Uterus (tissue), 3 donors: ENCODE measurements at regions not wholly inside any gene's neighbourhood (a gene's known extent, or its start where the extent isn't known, plus 50 kb on each side); places are given as distances from the start of the nearest gene placed in this dataset.

Source experiments
- DNase-seq, 2 donors: peaks; one replicate each; pipeline ENCODE4 v3.0.0-alpha.2; 2019 to 2020
- H3K27ac ChIP-seq, 2 donors: fragments of 200-600 bp; sonication (generic); 1 replicate in 1 of 2; 2 replicates in 1 of 2; pipeline ENCODE4 v1.5.1; 2016 to 2018
- H3K27me3 ChIP-seq, 2 donors: fragments of 200-600 bp; sonication (generic); one replicate each; pipeline ENCODE4 v1.5.1; 2018 to 2019; ENCODE audit warnings: control low read depth in 1 of 2
- H3K36me3 ChIP-seq, 2 donors: fragments of 200-600 bp; sonication (generic); one replicate each; pipeline ENCODE4 v1.5.1; 2019; ENCODE audit warnings: control low read depth in 1 of 2
- H3K4me1 ChIP-seq, 2 donors: fragments of 200-600 bp; sonication (generic); one replicate each; pipeline ENCODE4 v1.5.1; 2018 to 2019; ENCODE audit warnings: control low read depth in 1 of 2
- H3K4me3 ChIP-seq, 2 donors: fragments of 200-600 bp; sonication (generic); 1 replicate in 1 of 2; 2 replicates in 1 of 2; pipeline ENCODE4 v1.5.1; 2018 to 2019; ENCODE audit warnings: mild to moderate bottlenecking in 1 of 2
- H3K9me3 ChIP-seq, 2 donors: fragments of 200-600 bp; sonication (generic); one replicate each; pipeline ENCODE4 v1.5.1; 2019; ENCODE audit warnings: control low read depth in 1 of 2
- POLR2A ChIP-seq, 2 donors: fragments of 450-650 bp; IDR thresholded peaks; one replicate each; pipeline ENCODE4 v1.6.1; 2016; ENCODE audit warnings: antibody characterized with exemption in 2 of 2, mild to moderate bottlenecking in 1 of 2, moderate library complexity in 1 of 2
- intact Hi-C: fragments of 100-400 bp; cut with DNase I; formaldehyde crosslinking; loops from one replicate; pipeline ENCODE4 v1.15.1; 2023; ENCODE audit warnings: low total_unique reads
- TF ChIP-seq, protein P1 (sequence below), 4 experiments: fragments of 200-600 bp in 2 of 4; fragments of 450-650 bp in 2 of 4; sonication (generic) in 2 of 4; IDR thresholded peaks; one replicate each; pipeline ENCODE4 v1.5.1; 2016 to 2019; ENCODE audit warnings: antibody characterized with exemption in 4 of 4, mild to moderate bottlenecking in 2 of 4, moderate library complexity in 1 of 4
- donor health status: DM: yes; HTN: yes; CAD: no.

- no peak overlapping the region for H3K4me3 ChIP-seq
- H3K4me1 ChIP-seq = no peaks in the 10 kb centered on the region
- H3K36me3 ChIP-seq = no peaks in the 10 kb centered on the region
- no peak overlapping the region for H3K27ac ChIP-seq
- TF ChIP-seq, protein P1, sequence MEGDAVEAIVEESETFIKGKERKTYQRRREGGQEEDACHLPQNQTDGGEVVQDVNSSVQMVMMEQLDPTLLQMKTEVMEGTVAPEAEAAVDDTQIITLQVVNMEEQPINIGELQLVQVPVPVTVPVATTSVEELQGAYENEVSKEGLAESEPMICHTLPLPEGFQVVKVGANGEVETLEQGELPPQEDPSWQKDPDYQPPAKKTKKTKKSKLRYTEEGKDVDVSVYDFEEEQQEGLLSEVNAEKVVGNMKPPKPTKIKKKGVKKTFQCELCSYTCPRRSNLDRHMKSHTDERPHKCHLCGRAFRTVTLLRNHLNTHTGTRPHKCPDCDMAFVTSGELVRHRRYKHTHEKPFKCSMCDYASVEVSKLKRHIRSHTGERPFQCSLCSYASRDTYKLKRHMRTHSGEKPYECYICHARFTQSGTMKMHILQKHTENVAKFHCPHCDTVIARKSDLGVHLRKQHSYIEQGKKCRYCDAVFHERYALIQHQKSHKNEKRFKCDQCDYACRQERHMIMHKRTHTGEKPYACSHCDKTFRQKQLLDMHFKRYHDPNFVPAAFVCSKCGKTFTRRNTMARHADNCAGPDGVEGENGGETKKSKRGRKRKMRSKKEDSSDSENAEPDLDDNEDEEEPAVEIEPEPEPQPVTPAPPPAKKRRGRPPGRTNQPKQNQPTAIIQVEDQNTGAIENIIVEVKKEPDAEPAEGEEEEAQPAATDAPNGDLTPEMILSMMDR (IDR thresholded peaks at IDR 0.05) = no peak
- no peak for TF ChIP-seq POLR2A (IDR thresholded peaks at IDR 0.05)
- H3K9me3 ChIP-seq = no peaks in the 10 kb centered on the region
- intact Hi-C loops = no loop called here
- DNase-seq = no peak
- H3K27me3 ChIP-seq = no peaks in the 10 kb centered on the region
Measured at GRCh38 chr9:75471549-75472114, 383.3 kb downstream of the OSTF1 start.

- Histone ChIP-seq H3K27ac (no peak overlapping the region), H3K4me1 (no peaks in the 10 kb centered on the region), H3K36me3 (no peaks in the 10 kb centered on the region), H3K27me3 (no peaks in the 10 kb centered on the region), H3K9me3 (no peaks in the 10 kb centered on the region), H3K4me3 (no peak overlapping the region)
- TF ChIP-seq POLR2A (IDR thresholded peaks at IDR 0.05) = no peak
- TF ChIP-seq, protein P1 (IDR thresholded peaks at IDR 0.05) = no peak
- no peak for DNase-seq
- intact Hi-C loops = no loop called here
Measured at GRCh38 chr9:75482566-75482965, 394.3 kb downstream of the OSTF1 start.

- TF ChIP-seq, protein P1 (IDR thresholded peaks at IDR 0.05) = no peak
- TF ChIP-seq POLR2A (IDR thresholded peaks at IDR 0.05) = no peak
- Histone ChIP-seq H3K36me3 (no peaks in the 10 kb centered on the region), H3K4me3 (no peak overlapping the region), H3K9me3 (no peaks in the 10 kb centered on the region), H3K27me3 (no peaks in the 10 kb centered on the region), H3K4me1 (no peaks in the 10 kb centered on the region), H3K27ac (no peak overlapping the region)
- DNase-seq = no peak
- intact Hi-C loops = no loop called here
Measured at GRCh38 chr9:75483636-75484035, 395.3 kb downstream of the OSTF1 start.

GRCh38 chr9:75487856-75488718 is 399.8 kb downstream of the OSTF1 start:
- no peaks in the 10 kb centered on the region for H3K4me1 ChIP-seq
- peak in 1 of 2 donors; percentile 19 for DNase-seq
- H3K27me3 ChIP-seq = no peaks in the 10 kb centered on the region
- intact Hi-C loops = no loop called here
- no peaks in the 10 kb centered on the region for H3K36me3 ChIP-seq
- no peak overlapping the region for H3K27ac ChIP-seq
- no peaks in the 10 kb centered on the region for H3K9me3 ChIP-seq
- TF ChIP-seq POLR2A (IDR thresholded peaks at IDR 0.05) = no peak
- TF ChIP-seq, protein P1 (IDR thresholded peaks at IDR 0.05) = no peak
- no peak overlapping the region for H3K4me3 ChIP-seq

DNA sequence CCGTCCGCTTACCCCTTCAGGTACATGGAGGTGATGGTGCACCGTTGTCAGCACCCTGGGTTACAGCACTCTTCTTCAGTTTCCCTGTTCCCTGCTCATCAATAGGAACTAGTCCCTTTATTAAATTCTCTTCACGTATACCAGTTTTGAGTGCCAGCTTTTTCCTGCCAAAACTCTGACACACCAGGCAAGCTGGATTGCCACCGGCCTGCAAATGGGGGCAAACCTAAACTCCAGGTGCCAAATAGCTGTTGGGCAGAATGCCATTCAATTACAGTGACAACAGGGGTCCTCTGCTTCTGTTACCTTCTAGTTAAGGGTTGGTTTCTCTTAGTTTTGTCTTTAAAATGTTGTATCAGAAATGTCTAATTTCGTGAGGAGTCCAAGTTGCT is 400.4 kb downstream of the OSTF1 start:
- no peaks in the 10 kb centered on the region for H3K27me3 ChIP-seq
- intact Hi-C loops = no loop called here
- no peak for DNase-seq

More for the DNA sequence above, 400.4 kb downstream of the OSTF1 start:
- Histone ChIP-seq H3K9me3 (no peaks in the 10 kb centered on the region), H3K27ac (no peak overlapping the region), H3K36me3 (no peaks in the 10 kb centered on the region), H3K4me3 (no peak overlapping the region), H3K4me1 (no peaks in the 10 kb centered on the region)
- TF ChIP-seq, protein P1 (IDR thresholded peaks at IDR 0.05) = no peak
- TF ChIP-seq POLR2A (IDR thresholded peaks at IDR 0.05) = no peak
